Loucy (cell line): ENCODE measurements at regions not wholly inside any gene's neighbourhood (a gene's known extent, or its start where the extent isn't known, plus 50 kb on each side); places are given as distances from the start of the nearest gene placed in this dataset.

Source experiments
- H2AFZ ChIP-seq: fragments of 200-600 bp; sonication (generic); 2 replicates; pipeline ENCODE4 v1.6.0; 2016; ENCODE audit warnings: antibody characterized with exemption, mild to moderate bottlenecking, low read length, moderate library complexity
- H3F3A ChIP-seq: fragments of 200-600 bp; 2 replicates; pipeline ENCODE4 v1.6.0; 2016; ENCODE audit warnings: antibody characterized with exemption, low read depth, mild to moderate bottlenecking
- H3K27me3 ChIP-seq: fragments of 200-600 bp; sonication (generic); 2 replicates; pipeline ENCODE4 v1.6.1; 2014; ENCODE audit warnings: low read length, mild to moderate bottlenecking; ENCODE audit not compliant: insufficient read depth, poor library complexity, severe bottlenecking
- H3K36me3 ChIP-seq: fragments of 200-600 bp; sonication (generic); 2 replicates; pipeline ENCODE4 v1.6.1; 2016; ENCODE audit warnings: low read length; ENCODE audit not compliant: insufficient read depth
- H3K4me1 ChIP-seq: fragments of 200-600 bp; sonication (generic); 2 replicates; pipeline ENCODE4 v1.5.1; 2014; ENCODE audit warnings: low read length, mild to moderate bottlenecking; ENCODE audit not compliant: insufficient read depth, poor library complexity, severe bottlenecking
- H3K4me2 ChIP-seq: fragments of 200-600 bp; sonication (generic); 2 replicates; pipeline ENCODE4 v1.6.0; 2014; ENCODE audit warnings: antibody characterized with exemption, low read length, low read depth, mild to moderate bottlenecking; ENCODE audit not compliant: poor library complexity, severe bottlenecking
- H3K4me3 ChIP-seq: fragments of 200-600 bp; sonication (generic); 2 replicates; pipeline ENCODE4 v1.5.1; 2014; ENCODE audit warnings: low read length, mild to moderate bottlenecking, mixed read lengths; ENCODE audit not compliant: poor library complexity, severe bottlenecking
- H3K79me2 ChIP-seq: fragments of 200-600 bp; sonication (generic); 2 replicates; pipeline ENCODE4 v1.6.1; 2014; ENCODE audit warnings: low read length; ENCODE audit not compliant: insufficient read depth
- H3K9ac ChIP-seq: fragments of 200-600 bp; sonication (generic); 2 replicates; pipeline ENCODE4 v1.6.0; 2014; ENCODE audit warnings: mild to moderate bottlenecking, low read depth, low read length, moderate library complexity; ENCODE audit not compliant: poor library complexity, severe bottlenecking
- H3K9me2 ChIP-seq: fragments of 200-600 bp; sonication (generic); replicated peaks from 2 replicates; pipeline ENCODE4 v1.6.1; 2016; ENCODE audit warnings: low read depth, low read length, mixed read lengths
- H3K9me3 ChIP-seq: fragments of 200-600 bp; sonication (generic); 2 replicates; pipeline ENCODE4 v1.6.1; 2014; ENCODE audit warnings: mild to moderate bottlenecking, antibody characterized with exemption, low read length, low read depth; ENCODE audit not compliant: insufficient read depth
- H4K20me1 ChIP-seq: fragments of 200-600 bp; sonication (generic); 2 replicates; pipeline ENCODE4 v1.6.0; 2014; ENCODE audit warnings: antibody characterized with exemption, low read length, mild to moderate bottlenecking; ENCODE audit not compliant: insufficient read depth, poor library complexity, severe bottlenecking
- EZH2phosphoT487 ChIP-seq: fragments of 200-600 bp; IDR thresholded peaks from 2 replicates; pipeline ENCODE4 v1.6.1; 2018; ENCODE audit warnings: antibody characterized with exemption, mild to moderate bottlenecking, moderate library complexity, borderline replicate concordance
- TF ChIP-seq, protein P1 (sequence below): fragments of 200-600 bp; sonication (generic); conservative IDR thresholded peaks from 2 replicates; pipeline ENCODE4 v1.5.1; 2014; ENCODE audit warnings: mild to moderate bottlenecking, antibody characterized with exemption, low read length

DNA sequence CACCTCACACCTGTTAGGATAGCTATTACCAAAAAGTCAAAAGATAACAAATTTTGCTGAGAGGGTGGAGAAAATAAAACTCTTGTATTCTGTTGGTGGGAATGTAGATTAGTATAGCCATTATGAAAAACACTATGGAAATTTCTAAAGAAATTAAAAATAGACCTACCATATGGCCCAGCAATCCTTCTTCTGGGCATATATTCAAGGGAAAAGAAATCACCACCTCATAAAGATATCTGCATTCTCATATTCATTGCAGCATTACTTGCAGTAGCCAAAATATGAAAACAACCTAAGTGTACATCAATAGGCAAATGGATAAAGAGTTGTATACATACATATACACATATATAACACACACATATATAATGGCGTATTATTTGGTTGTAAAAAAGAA, 791.6 kb upstream of the RGS18 start:
- H2AFZ ChIP-seq: no peak overlapping the region

DNA sequence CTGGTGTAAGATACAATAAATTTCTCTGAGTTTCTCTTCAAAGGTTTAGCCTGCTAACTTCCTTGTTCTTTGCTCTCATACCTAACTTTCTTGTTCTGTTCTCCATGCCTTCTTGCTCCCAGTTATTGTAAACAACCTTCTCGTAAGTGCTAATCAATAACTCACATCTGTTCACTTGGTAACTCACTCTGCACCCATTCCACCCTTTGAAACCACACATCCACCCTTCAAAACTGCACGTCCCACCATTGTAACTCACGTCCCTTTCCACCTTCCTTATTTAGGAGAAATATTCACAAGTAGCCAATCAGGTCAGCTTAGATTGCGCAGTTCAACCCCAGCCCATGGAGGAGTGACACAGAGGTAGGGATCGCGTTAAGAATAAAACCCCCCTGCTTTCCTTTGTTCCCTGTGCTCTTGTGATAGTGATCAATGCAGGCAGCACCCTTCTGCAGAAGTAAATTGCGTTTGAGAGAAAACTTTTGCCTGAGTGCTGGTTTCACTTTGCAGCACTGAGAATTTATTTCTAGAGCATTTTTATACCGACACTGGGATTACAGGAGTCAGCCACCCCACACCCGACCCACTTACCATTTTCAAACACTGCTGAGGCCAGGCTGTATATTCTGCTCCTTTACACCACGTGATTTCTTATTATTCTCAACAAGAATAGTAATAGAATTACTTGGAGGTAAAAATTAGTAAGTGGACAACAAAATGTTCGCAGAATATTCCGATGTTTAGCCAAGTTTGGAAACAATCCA, 789.2 kb upstream of the RGS18 start:
- no peak overlapping the region for H3K4me3 ChIP-seq
- H4K20me1 ChIP-seq: no peaks in the 10 kb centered on the region
- H3K27me3 ChIP-seq: no peaks in the 10 kb centered on the region
- H3K9me2 ChIP-seq: no peaks in the 10 kb centered on the region
- H3F3A ChIP-seq: no peaks in the 10 kb centered on the region
- H2AFZ ChIP-seq: no peak overlapping the region
- H3K36me3 ChIP-seq: no peaks in the 10 kb centered on the region
- H3K9me3 ChIP-seq: no peaks in the 10 kb centered on the region
- no peak for TF ChIP-seq EZH2phosphoT487
- TF ChIP-seq, protein P1, sequence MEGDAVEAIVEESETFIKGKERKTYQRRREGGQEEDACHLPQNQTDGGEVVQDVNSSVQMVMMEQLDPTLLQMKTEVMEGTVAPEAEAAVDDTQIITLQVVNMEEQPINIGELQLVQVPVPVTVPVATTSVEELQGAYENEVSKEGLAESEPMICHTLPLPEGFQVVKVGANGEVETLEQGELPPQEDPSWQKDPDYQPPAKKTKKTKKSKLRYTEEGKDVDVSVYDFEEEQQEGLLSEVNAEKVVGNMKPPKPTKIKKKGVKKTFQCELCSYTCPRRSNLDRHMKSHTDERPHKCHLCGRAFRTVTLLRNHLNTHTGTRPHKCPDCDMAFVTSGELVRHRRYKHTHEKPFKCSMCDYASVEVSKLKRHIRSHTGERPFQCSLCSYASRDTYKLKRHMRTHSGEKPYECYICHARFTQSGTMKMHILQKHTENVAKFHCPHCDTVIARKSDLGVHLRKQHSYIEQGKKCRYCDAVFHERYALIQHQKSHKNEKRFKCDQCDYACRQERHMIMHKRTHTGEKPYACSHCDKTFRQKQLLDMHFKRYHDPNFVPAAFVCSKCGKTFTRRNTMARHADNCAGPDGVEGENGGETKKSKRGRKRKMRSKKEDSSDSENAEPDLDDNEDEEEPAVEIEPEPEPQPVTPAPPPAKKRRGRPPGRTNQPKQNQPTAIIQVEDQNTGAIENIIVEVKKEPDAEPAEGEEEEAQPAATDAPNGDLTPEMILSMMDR: no peak
- H3K9ac ChIP-seq: no peak overlapping the region
- no peaks in the 10 kb centered on the region for H3K4me1 ChIP-seq
- H3K4me2 ChIP-seq: no peak overlapping the region
- no peaks in the 10 kb centered on the region for H3K79me2 ChIP-seq

More for the DNA sequence above, 791.6 kb upstream of the RGS18 start:
- H3K4me3 ChIP-seq: no peak overlapping the region
- no peaks in the 10 kb centered on the region for H3K27me3 ChIP-seq
- no peaks in the 10 kb centered on the region for H3K9me2 ChIP-seq
- H3K36me3 ChIP-seq: no peaks in the 10 kb centered on the region
- H3K4me2 ChIP-seq: no peak overlapping the region
- no peaks in the 10 kb centered on the region for H4K20me1 ChIP-seq
- H3K4me1 ChIP-seq: no peaks in the 10 kb centered on the region
- no peak overlapping the region for H3K9ac ChIP-seq
- no peaks in the 10 kb centered on the region for H3F3A ChIP-seq
- TF ChIP-seq, protein P1: no peak
- TF ChIP-seq EZH2phosphoT487: no peak
- H3K9me3 ChIP-seq: no peaks in the 10 kb centered on the region
- H3K79me2 ChIP-seq: no peaks in the 10 kb centered on the region

DNA sequence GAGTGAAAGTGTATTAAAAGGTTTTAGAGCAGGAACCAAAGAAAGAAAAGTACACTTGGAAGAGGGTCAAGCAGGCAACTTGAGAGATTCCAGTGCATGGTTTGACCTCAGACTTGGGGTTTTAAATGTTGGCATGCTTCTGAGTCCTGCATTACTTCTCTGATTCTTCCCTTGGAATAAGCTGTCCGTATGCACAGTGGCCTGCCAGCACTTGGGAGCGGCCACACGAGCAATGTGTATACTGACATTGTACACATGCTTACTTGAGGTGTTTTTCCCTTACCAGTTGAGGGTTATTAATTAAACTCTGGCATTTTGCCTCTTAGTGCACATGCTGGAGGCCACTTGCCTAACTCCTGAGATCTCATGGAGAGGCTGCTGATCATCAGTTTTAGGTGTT, 786.6 kb upstream of the RGS18 start:
- no peak overlapping the region for H3K4me2 ChIP-seq
- H3K79me2 ChIP-seq: no peaks in the 10 kb centered on the region
- TF ChIP-seq EZH2phosphoT487: no peak
- TF ChIP-seq, protein P1: no peak
- no peaks in the 10 kb centered on the region for H3K4me1 ChIP-seq
- no peaks in the 10 kb centered on the region for H3K36me3 ChIP-seq
- no peak overlapping the region for H3K4me3 ChIP-seq
- no peak overlapping the region for H2AFZ ChIP-seq
- H3K9ac ChIP-seq: no peak overlapping the region
- H3F3A ChIP-seq: no peaks in the 10 kb centered on the region
- no peaks in the 10 kb centered on the region for H4K20me1 ChIP-seq
- H3K9me3 ChIP-seq: no peaks in the 10 kb centered on the region
- no peaks in the 10 kb centered on the region for H3K27me3 ChIP-seq
- H3K9me2 ChIP-seq: no peaks in the 10 kb centered on the region
